SKM-1 (cell line): ENCODE measurements at regions not wholly inside any gene's neighbourhood (a gene's known extent, or its start where the extent isn't known, plus 50 kb on each side); places are given as distances from the start of the nearest gene placed in this dataset.
"Not testable (repeated sequence)": the region's sequence is repeated elsewhere in the genome, so short reads cannot be mapped to it uniquely, and the experiment has no call there.

ENCODE experiments used
- DNase-seq: peaks from one replicate; lab custom pipeline; 2025; ENCODE audit not compliant: unreplicated experiment; lab: John Stamatoyannopoulos, UW

GRCh38 chr1:95742591-95743089 lies 508.6 kb downstream of the RWDD3 start:
- no peak for DNase-seq

GRCh38 chr1:95744731-95745130 lies 510.7 kb downstream of the RWDD3 start:
- no peak for DNase-seq

GRCh38 chr1:95752515-95753381 lies 518.7 kb downstream of the RWDD3 start:
- no peak for DNase-seq

- DNase-seq = no peak
Observed at GRCh38 chr1:95753382-95754016, 519.5 kb downstream of the RWDD3 start.

- no peak for DNase-seq
Observed at GRCh38 chr1:95754412-95754811, 520.4 kb downstream of the RWDD3 start.

- no peak for DNase-seq
Observed at GRCh38 chr1:95766036-95766435, 532.0 kb downstream of the RWDD3 start.

- DNase-seq = no peak
Observed at GRCh38 chr1:95770581-95770980, 536.6 kb downstream of the RWDD3 start.

GRCh38 chr1:95778217-95778616 lies 544.2 kb downstream of the RWDD3 start:
- DNase-seq = no peak

- DNase-seq = no peak
Observed at GRCh38 chr1:95780836-95781235, 546.8 kb downstream of the RWDD3 start.

GRCh38 chr1:95790136-95790535 lies 556.1 kb downstream of the RWDD3 start:
- DNase-seq = no peak

- DNase-seq = no peak
Observed at GRCh38 chr1:95793893-95794292, 559.9 kb downstream of the RWDD3 start.

- not testable (repeated sequence) for DNase-seq
Observed at GRCh38 chr1:95797761-95798160, 563.8 kb downstream of the RWDD3 start.

GRCh38 chr1:95806171-95806570 lies 572.2 kb downstream of the RWDD3 start:
- DNase-seq = no peak

- no peak for DNase-seq
Observed at GRCh38 chr1:95809391-95809790, 575.4 kb downstream of the RWDD3 start.

- no peak for DNase-seq
Observed at GRCh38 chr1:95815511-95815910, 581.5 kb downstream of the RWDD3 start.

GRCh38 chr1:95829556-95829955 lies 595.5 kb downstream of the RWDD3 start:
- DNase-seq = no peak

- DNase-seq = no peak
Observed at GRCh38 chr1:95832370-95832769, 598.4 kb downstream of the RWDD3 start.

GRCh38 chr1:95849439-95849838 lies 615.4 kb downstream of the RWDD3 start:
- no peak for DNase-seq

- no peak for DNase-seq
Observed at GRCh38 chr1:95850165-95850649, 616.2 kb downstream of the RWDD3 start.

GRCh38 chr1:95850763-95851162 lies 616.8 kb downstream of the RWDD3 start:
- no peak for DNase-seq

GRCh38 chr1:95852483-95853070 lies 618.6 kb downstream of the RWDD3 start:
- no peak for DNase-seq

GRCh38 chr1:95854457-95854856 lies 620.4 kb downstream of the RWDD3 start:
- DNase-seq = no peak
